ENCODE measurements at regions not wholly inside any gene's neighbourhood (a gene's known extent, or its start where the extent isn't known, plus 50 kb on each side); places are given as distances from the start of the nearest gene placed in this dataset.
"Not testable (repeated sequence)": the region's sequence is repeated elsewhere in the genome, so short reads cannot be mapped to it uniquely, and the experiment has no call there.

- TF ChIP-seq POLR2AphosphoS2 (IDR thresholded peaks at IDR 0.05; ENCODE audit: low read length); ZNF121 (CRISPR knock-in tag; conservative IDR thresholded peaks at IDR 0.05); SP1 (CRISPR knock-in tag; IDR thresholded peaks at IDR 0.05); MGA (IDR thresholded peaks at IDR 0.05); POLR2A (conservative IDR thresholded peaks at IDR 0.05); GABPB1 (CRISPR knock-in tag; IDR thresholded peaks at IDR 0.05); NR4A1 (CRISPR knock-in tag; IDR thresholded peaks at IDR 0.05); NR4A1 (tag; IDR thresholded peaks at IDR 0.05); ZNF133 (CRISPR knock-in tag; IDR thresholded peaks at IDR 0.05); PATZ1 (CRISPR knock-in tag; IDR thresholded peaks at IDR 0.05; ENCODE audit: borderline replicate concordance); YBX1 (IDR thresholded peaks at IDR 0.05); TOE1 (IDR thresholded peaks at IDR 0.05; ENCODE audit: borderline replicate concordance); TOE1 (CRISPR knock-in tag; IDR thresholded peaks at IDR 0.05; ENCODE audit: borderline replicate concordance, low read depth): not testable (repeated sequence)
Measured at GRCh38 chr2:110269674-110270073, 57.3 kb upstream of the MTLN start.

Data from K562 (cell line).